ENCODE measurements at regions not wholly inside any gene's neighbourhood (a gene's known extent, or its start where the extent isn't known, plus 50 kb on each side); places are given as distances from the start of the nearest gene placed in this dataset.

GRCh38 chr14:98773814-98774213 lies 498.2 kb downstream of the BCL11B start:
- TF ChIP-seq, protein P1, sequence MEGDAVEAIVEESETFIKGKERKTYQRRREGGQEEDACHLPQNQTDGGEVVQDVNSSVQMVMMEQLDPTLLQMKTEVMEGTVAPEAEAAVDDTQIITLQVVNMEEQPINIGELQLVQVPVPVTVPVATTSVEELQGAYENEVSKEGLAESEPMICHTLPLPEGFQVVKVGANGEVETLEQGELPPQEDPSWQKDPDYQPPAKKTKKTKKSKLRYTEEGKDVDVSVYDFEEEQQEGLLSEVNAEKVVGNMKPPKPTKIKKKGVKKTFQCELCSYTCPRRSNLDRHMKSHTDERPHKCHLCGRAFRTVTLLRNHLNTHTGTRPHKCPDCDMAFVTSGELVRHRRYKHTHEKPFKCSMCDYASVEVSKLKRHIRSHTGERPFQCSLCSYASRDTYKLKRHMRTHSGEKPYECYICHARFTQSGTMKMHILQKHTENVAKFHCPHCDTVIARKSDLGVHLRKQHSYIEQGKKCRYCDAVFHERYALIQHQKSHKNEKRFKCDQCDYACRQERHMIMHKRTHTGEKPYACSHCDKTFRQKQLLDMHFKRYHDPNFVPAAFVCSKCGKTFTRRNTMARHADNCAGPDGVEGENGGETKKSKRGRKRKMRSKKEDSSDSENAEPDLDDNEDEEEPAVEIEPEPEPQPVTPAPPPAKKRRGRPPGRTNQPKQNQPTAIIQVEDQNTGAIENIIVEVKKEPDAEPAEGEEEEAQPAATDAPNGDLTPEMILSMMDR (IDR thresholded peaks at IDR 0.05): no peak
- TF ChIP-seq POLR2AphosphoS5 (IDR thresholded peaks at IDR 0.05): no peak

Data from prostate gland (tissue), 2 donors.